ENCODE measurements at regions not wholly inside any gene's neighbourhood (a gene's known extent, or its start where the extent isn't known, plus 50 kb on each side); places are given as distances from the start of the nearest gene placed in this dataset.

DNA sequence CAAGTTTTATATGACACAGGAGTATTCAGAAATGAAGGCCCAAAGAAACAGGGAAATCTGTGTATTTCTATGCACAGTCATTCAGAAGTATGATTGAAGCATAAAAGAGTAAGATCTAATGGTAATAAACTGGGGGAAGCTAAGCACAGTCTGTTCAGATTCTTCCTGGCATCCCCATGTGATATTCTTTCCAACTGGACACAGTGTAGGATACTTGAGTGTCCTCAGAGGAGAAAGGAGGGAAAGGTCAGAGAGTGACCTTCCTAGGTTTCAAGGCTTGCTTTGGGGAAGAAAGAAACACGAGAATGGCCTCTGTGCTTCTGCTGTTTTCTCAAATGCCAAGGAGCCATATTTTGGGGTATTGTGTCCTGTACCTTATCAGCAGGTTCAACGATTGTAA, 1798.4 kb upstream of the WWC1 start:
- DNase-seq (ENCODE audit: low read depth in 2 of 2) = no peak

DNA sequence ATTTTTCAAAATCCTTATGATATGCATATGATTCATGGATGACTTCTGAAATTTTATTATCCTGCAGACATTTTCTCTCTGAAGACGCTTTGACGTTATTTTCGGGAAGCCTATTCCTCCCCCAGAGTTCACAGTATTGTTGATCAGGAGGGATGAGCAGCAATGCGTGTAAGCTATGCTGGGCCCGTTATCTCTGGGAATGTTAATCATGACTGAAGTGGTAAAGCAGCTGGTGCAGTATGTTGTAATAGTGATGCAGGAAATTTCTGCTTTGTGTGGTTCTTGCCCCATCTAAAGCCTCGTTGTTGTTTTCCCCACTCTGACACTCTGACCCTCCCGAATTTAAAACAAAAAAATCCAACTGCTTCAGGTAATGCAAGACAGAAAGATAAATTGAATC, 1797.8 kb upstream of the WWC1 start:
- no peak for DNase-seq (ENCODE audit: low read depth in 2 of 2)

DNA sequence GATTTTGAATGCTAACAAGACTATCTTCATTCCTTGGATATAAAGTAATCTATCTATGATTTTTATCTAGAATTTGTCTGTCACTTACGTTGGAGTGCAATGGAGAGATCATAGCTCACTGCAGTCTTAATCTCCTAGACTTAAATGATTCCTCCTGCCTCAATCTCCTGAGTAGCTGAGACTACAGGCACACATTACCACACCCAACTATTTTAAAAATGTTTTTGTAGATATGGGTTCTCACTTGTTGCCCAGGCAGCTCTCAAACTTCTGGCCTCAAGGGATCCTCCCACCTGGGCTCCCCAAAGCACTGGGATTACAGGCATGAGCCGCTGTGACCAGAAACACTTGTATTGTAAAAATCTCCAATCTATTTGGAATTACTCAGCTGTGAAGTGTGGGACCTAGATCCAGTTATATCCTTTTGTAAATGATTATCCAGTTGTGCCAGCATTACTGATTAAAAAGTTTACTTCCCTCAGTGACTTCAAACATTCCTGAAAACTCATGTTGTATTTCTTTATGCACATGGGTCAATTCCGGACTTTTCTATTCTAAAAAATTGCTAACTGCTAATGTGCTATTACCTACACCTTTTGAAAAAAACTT, 1793.8 kb upstream of the WWC1 start:
- no peak for DNase-seq (ENCODE audit: low read depth in 2 of 2)

DNA sequence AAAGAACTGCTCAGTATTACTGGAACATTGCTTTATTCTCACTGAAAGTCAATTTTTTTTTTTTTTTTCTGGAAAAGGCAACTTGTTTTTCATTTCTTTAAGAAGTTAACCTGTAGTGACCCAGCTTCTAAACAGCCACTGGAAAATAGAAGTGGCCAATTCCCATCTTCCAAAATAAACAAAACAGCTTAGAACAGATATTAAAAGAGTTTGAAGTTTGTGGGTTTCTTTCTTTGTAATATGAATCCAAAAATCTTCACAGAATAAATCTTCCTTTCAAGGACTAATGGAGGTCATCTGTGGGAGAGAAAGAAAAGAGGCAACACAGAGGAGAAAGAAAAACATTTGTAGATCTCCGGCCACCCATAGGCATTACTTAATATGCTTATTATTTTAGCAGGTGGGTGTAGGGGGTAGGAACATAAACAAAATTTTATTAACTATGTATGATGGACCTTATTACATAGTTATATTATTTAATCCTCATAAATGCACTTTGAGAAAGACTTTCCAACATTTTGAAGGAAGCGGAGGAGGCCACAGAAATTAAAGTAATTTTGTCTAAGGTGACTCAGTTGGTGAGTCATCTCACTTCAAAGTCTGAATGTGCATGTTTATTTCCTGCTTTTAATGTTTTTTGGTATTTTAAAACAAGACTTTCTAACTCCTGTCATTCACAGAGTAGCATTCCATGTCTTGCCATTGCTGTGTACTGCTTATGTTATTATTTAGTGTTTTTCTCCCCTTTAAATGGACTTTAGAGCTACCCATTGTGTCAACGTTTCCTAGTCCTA, 1791.8 kb upstream of the WWC1 start:
- no peak for DNase-seq (ENCODE audit: low read depth in 2 of 2)

DNA sequence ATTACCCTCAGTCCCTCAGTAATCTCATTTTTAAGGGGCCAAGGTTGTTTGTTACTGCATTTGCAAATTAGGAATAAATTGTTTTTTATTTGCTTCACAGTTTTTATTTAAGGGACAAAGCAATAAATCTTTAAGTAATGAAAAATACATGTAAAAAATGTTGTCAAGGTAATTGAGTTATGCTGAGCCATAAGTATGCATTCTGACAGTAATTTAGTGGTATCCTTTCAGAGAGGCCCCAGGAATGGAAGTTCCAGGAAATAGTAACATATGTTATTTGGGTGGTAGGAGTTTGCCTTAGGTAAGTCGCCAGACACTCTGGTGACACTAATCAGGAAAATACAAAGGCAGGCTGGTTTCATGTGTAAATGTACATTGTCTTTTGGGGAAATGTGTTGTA, 1787.9 kb upstream of the WWC1 start:
- no peak for DNase-seq (ENCODE audit: low read depth in 2 of 2)

DNA sequence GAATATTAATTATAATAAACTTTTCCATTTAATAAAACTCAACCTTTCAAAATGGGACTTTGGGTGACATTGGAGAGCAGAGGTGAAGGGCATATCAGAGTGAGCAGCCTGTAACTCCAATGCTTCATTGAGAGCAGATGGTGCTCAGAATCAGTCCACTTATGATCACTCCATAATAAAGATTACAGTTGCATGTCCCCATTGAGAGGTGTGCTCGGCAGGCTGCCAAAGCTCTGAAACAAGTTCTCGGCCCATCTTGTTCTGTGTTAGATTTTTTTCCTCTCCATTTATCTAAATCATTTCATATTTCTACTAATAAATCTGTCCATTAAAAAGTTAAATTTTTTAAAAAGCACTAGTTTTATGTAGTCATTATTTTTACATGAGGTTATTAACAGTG, 1786.4 kb upstream of the WWC1 start:
- no peak for DNase-seq (ENCODE audit: low read depth in 2 of 2)

DNA sequence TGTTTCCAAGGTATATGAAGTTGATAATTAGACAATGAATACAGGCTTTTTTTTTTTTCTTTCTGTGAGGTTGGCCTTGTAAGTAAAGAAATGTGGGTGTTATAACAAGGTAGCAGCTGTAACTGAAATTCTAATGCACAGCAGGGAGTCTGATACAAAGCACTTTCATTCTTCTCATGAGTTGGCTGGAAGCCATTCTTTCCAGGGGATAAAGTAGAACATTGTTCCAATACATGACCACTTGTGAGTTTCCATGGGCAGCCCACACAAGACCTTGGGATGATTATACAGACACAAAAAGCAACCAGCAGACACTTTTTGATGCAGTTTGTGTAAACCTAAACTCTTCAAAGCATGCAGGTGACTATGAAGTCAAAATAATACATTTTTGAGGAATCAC, 1785.9 kb upstream of the WWC1 start:
- no peak for DNase-seq (ENCODE audit: low read depth in 2 of 2)

DNA sequence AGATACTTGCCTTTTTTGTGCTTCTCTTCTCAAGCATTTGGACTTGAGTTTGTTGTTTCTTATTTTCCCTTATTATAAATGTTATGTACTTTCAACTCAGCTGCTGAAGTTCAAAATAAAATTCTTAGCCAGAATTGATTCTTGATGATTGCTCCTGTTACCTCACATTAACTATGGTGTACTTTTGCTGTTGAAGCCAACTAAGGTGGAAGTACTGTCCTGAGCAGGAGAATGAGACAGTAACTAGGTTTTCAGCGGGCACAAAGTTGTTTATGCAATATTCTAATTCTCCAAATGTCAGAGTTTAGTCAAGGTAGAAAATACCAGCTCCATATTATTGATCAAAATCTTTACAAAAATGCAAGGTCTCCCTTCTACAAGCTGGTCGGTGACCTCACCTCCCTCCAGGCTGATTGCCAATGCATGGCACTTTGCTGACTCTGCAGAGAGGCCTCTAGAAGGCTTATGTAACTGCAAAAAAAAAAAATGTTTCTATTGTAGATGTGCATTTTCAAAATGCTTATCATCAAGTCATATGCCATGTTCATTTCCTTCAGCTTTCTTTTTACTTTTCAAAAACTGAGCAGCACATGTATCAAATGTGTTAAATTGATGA, 1783.5 kb upstream of the WWC1 start:
- no peak for DNase-seq (ENCODE audit: low read depth in 2 of 2)

DNA sequence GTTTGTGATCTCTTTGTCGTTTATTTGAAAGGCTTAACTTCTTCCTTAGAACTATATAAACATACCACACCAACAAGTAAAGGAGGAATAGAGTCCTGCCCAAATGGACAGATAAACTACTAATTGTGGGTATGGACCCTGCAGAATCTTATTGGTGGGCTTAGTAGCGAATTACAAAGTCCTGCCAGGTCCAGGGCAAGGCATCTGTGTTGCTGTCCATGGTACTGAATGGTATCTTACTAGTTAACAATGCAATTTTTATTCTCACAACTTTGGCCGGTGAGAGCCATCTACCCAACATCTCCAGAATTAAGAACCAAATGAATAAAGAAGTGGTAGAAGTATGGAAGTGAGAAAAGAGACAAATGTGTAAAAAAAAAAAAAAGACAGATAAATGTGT, 1782.4 kb upstream of the WWC1 start:
- DNase-seq (ENCODE audit: low read depth in 2 of 2) = no peak

DNA sequence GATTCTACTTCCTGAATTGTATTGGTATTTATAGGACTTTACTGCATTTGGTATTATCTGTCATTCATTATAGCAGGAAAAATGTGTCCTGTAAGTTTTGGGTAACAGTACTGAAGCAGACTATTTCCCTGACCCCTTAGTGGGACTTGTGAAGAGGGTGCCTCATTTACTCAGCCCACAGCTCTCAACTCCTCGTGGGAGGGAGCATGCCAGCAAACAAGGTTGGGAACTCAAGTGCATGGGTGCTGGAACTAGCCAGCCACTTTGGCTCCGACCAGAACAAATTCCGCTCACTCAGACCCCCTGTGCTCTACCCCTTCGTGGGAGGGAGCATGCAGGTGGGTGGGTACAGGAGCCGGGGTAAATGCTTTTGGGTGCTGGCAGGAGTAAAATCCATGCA, 1773.5 kb upstream of the WWC1 start:
- DNase-seq (ENCODE audit: low read depth in 2 of 2) = no peak

DNA sequence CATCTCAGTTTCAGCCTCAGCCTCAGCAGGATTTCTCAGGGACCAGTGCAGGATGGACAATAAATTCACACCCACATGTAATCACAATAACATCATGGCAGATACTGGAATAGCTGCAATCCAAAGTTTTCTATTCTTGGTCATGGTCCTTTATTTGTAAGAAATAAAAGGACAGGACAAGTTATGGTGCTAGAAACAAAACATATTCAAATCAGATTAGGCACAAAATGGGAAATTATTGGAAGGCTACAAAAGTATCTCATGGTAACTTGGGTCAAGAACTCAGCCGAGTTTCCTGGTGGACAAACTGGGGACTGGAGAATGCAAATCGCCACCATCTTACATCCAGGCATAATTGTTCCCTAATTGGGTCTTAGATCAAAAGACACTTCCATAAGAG, 1768.2 kb upstream of the WWC1 start:
- no peak for DNase-seq (ENCODE audit: low read depth in 2 of 2)

DNA sequence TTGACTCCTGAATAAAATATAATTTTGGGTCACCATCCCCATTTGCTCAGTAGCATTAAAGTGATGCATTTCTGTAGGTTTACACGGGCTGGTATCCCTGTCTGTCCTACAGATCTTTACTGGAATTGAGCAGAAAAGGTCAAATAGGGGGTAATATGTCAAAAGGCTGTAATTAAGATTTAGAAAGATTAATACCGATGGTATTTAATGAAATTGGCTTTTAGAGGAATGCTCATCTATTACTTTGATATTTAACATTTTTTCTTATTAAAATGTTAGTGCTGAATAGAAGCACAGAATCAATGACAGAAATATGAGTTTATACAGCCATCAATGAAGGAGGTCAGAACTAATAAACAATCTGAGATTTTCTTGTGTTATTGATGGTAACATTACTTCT, 1762.2 kb upstream of the WWC1 start:
- DNase-seq (ENCODE audit: low read depth in 2 of 2) = no peak

DNA sequence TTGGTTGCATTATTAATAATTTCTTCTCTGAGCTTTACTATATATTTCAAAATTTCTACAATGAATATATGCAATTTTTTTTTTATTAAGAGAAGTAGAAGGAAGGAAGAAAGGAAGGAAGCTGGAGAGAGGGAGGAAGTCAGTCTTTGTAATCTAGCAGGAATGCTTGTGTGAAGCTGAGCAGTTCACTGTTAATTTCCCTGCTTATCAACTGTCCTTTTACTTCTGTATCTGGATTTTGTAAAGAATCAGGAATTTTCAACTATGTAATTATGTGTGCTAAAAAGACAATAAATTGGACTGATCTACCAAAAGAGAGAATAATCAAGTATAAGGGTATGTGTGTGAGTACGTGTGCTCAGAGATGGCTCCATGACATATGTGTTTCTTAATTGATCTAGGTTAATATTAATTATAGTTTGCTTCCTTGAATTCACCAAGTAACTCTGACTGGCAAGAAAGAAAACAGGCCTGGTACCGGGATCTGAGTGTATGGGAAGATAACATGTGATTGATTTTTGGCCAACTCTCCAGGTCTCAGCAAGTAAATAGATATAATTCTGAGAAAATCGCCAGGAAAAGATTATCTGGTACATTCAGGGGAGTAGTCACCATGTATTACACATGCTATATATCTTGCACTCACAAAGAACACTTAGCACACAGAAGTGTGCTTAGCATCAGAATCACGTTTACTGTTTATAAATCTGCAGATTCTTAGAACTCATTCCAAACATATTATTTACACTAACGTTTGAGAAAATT, 1758.8 kb upstream of the WWC1 start:
- no peak for DNase-seq (ENCODE audit: low read depth in 2 of 2)

DNA sequence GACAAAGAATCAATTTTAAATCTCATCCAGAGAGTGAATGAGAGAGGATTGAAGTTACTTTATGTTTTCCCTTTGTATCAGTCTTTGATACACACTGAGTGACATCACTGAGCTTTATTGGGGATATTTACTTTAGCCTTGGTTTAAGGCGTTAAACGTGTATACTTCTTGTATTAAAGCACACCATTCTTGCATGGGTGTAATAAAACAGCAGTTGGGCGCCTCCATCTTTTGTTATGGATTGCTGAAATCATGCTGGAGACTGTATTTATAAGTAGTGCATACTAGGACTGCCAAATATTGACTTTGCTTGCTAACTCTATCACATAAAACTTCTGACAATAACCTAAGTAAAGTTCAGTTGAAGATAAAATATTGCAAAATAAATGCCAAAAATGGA, 1755.8 kb upstream of the WWC1 start:
- DNase-seq (ENCODE audit: low read depth in 2 of 2) = no peak

DNA sequence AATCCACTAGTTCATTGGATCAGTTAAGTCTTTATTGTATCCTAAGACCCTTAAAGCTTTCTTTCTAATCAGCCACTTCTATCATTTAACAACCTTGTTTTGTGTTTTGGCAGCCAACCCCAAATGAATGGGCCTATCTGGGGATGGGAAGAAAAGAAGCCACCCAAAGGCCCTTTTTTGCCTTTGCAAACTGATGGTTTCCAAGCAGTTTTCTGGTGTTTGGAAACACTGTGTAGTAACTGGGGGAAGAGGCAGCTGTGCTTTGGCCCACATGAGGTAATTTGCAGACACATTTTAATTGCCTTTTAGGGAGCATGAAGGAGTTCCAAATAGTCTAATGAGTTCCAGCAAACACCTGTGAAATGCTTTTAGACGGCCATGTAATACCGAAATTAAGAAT, 1751.3 kb upstream of the WWC1 start:
- DNase-seq (ENCODE audit: low read depth in 2 of 2) = no peak

DNA sequence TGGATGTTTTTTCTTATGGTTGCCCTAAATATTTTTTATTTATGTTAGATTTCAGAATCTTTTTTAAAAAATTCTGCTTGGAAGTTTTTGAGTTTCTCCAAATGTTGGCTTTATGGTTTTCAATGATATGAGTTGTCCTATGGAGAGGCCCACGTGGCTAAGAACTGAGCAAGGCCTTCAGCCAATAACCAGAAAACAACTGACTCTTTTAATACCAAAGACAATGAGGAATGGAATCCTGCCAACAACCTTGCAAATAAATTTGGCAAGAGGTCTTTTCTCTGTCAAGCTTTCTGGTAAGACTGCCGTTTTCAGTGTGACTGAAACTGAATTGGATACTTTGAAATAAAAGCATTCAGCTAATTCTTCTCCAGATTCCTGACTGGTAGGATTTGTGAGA, 1740.1 kb upstream of the WWC1 start:
- no peak for DNase-seq (ENCODE audit: low read depth in 2 of 2)

DNA sequence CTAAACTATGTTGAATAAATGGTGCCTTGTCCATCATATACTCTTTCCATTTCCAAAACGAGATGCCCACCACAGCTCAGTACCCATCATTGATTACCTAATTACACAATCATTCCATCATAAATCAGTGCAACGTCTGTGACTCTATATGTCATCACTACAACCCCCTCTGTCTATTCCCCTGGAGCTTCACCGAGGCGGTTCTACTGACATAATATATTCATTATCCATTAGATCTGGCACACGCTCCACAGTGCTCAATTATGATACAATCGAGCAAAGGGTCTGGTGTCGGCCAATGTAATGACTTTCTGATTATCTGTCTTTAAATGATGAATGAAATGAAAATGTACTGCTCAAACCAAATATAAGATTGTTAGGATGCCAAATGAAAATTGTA, 1737.7 kb upstream of the WWC1 start:
- no peak for DNase-seq (ENCODE audit: low read depth in 2 of 2)

DNA sequence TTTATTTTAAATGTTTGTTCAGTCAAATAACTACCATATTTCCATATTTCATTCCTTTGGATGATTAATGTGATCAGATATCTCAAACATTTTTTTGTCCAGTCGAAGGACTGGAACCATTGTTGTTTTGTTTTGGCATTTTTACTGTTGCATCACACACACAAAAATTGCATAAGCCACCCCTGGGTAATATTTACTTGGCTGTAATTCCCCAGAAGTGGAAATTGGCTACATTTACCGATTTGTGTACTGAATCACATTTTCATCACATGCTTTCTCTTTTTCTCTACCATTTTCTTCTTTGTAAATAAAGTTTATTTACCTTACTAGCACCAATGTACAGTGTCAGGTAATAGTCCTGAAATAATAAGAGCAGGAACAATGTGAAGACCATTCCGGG, 1729.7 kb upstream of the WWC1 start:
- DNase-seq (ENCODE audit: low read depth in 2 of 2) = no peak

DNA sequence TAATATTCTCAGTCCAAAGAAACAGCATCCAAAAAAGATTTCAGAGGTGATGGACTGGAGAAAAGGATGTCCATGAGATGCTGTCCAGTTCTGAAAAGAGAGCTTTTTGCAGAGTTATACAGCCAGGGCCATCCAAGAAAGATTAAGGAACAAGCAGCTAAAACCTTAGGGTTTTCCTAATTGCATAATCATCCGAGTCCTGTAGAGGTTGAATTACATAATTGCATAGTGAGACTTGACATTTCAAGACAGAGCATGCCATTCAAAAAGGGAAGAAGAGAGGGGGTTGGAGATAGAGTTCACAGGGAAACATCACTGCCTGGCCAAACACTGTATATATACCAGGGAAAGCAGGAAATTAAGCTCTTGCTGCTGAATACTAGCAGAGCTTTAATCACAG, 1729.2 kb upstream of the WWC1 start:
- DNase-seq (ENCODE audit: low read depth in 2 of 2) = no peak

DNA sequence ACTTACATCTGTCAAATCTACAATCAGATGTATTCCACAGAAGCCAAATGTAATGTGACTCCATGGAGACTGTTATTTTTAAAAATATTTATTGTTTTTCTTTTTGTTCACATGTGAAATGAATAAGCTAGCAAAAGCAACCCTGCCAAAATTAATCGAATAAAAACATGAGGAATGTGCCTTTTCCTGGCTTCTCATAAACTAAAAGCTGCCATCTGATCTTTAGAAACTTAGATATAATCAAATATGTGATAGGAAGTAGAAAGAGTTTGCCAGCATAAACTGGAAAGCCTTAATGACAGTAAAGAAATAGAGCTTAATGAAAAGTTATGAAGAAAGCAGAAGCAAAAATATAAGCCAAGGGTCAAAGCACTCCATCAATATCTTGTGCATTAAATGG, 1724.7 kb upstream of the WWC1 start:
- DNase-seq (ENCODE audit: low read depth in 2 of 2) = no peak

DNA sequence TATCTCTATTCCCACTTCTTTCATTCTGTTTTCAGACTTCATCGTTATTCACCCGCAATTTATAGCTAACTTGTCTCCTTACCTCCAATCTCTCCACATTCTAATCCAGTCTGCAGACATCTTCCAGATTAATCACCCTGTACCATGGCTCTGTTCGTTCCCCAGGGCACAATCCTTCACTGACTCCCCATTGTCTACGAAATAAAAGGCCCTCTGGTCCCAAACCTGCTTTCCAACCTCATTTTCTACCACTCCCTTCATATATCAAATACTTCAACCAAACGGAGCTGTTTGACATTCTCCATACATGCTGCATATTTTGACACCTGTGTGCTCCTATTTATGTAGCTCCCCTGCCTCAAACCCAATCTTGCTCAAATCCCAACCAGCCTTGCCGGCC, 1720.6 kb upstream of the WWC1 start:
- no peak for DNase-seq (ENCODE audit: low read depth in 2 of 2)

DNA sequence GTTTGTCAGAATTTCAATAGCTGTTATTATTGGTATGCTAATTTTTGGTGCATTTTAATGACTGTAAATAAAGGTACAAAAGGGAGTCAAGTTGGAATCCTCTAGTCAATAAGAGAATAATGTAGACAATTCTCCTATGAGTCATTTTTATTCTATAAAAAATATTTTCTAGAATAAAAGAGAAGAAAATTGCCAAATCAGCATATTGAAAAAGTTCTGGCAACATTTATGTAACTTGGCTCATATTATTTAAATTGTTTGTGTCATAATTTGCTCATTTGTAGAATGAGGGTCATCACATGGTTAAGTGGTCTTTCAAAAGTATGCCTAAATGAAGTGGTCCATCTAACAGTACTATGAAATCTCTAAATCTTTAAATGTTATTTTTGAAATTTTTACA, 1719.8 kb upstream of the WWC1 start:
- no peak for DNase-seq (ENCODE audit: low read depth in 2 of 2)

DNA sequence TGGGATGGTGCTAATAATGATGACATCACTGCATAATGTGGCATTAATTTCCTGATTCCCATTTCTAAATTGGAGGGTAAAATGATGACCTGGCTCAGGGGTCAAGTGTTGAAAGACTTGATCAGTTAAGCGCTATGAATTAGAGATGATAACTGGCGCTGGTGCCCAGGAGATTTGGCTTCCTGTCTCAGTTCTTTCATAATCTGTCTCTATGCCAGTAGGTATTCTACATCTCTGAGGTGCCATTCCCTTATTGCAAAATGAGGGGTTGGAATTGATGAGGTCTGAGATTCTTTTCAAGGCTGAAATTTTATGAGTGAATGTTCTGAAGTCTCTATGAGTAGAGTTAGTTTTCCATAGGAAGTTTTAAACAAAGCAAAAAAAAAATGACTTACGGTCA, 1715.1 kb upstream of the WWC1 start:
- no peak for DNase-seq (ENCODE audit: low read depth in 2 of 2)
